Middle frontal gyrus (tissue), 1 donor: ENCODE measurements at regions not wholly inside any gene's neighbourhood (a gene's known extent, or its start where the extent isn't known, plus 50 kb on each side); places are given as distances from the start of the nearest gene placed in this dataset.

Experiments used
- DNase-seq: peaks from one replicate; pipeline ENCODE4 v3.0.0-alpha.2; 2015; ENCODE audit warnings: low spot score; ENCODE audit errors: extremely low spot score

- DNase-seq = no peak
Observed at GRCh38 chr12:24014915-24015832, 65.7 kb upstream of the SOX5 start.

GRCh38 chr12:24014240-24014639 is 64.8 kb upstream of the SOX5 start:
- no peak for DNase-seq

- DNase-seq = no peak
Observed at GRCh38 chr12:24012528-24012927, 63.1 kb upstream of the SOX5 start.

GRCh38 chr12:24011927-24012507 is 62.5 kb upstream of the SOX5 start:
- DNase-seq = no peak

GRCh38 chr12:24008166-24008565 is 58.7 kb upstream of the SOX5 start:
- no peak for DNase-seq
